ENCODE measurements at regions not wholly inside any gene's neighbourhood (a gene's known extent, or its start where the extent isn't known, plus 50 kb on each side); places are given as distances from the start of the nearest gene placed in this dataset.
"Not testable (repeated sequence)": the region's sequence is repeated elsewhere in the genome, so short reads cannot be mapped to it uniquely, and the experiment has no call there.

DNA sequence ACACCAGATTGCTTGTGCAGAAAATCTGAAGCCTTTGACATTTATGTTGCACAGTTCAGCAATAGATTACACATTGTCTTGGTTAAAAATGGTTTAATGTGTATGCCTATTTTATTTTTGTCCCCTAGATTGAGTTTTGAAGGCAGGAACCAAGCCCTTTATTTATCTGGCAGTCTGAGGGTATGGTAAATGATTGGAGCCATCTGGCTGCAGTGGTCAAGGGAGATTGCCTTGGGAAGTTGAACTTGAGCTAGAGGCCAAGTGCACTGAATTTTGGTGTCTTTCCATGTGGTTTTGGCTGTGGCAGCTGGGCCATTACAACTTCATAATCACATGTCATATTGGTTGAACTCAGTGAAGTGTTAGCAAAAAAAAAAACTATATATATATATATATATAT lies 248.7 kb upstream of the C2CD4B start:
- DNase-seq: no peak

GRCh38 chr15:62415498-62415897 lies 250.4 kb upstream of the C2CD4B start:
- no peak for DNase-seq

GRCh38 chr15:62416526-62416925 lies 251.4 kb upstream of the C2CD4B start:
- no peak for DNase-seq

- DNase-seq: no peak
Observed at GRCh38 chr15:62417439-62417838, 252.4 kb upstream of the C2CD4B start.

GRCh38 chr15:62418496-62418895 lies 253.4 kb upstream of the C2CD4B start:
- DNase-seq: not testable (repeated sequence)

- no peak for DNase-seq
Observed at GRCh38 chr15:62419192-62419591, 254.1 kb upstream of the C2CD4B start.

GRCh38 chr15:62420371-62420770 lies 255.3 kb upstream of the C2CD4B start:
- DNase-seq: not testable (repeated sequence)

DNA sequence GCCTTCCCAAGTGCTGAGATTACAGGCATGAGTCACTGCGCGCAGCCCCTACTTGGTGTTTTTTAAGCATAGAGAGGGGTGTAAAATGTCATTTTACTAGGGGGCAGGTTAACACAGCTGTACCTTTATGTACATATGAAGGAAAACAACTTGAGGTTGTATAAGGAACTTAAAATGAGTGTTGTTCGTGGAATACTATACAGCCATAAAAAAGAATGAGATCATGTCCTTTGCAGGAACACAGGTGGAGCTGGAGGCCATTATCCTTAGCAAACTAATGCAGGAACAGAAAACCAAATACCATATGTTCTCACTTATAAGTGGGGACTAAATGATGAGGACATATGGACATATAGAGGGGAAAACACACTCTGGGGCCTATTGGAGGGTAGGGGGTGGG lies 256.2 kb upstream of the C2CD4B start:
- DNase-seq: no peak

- peak; percentile 73 for DNase-seq
Observed at GRCh38 chr15:62426387-62426956, 261.4 kb upstream of the C2CD4B start.

DNA sequence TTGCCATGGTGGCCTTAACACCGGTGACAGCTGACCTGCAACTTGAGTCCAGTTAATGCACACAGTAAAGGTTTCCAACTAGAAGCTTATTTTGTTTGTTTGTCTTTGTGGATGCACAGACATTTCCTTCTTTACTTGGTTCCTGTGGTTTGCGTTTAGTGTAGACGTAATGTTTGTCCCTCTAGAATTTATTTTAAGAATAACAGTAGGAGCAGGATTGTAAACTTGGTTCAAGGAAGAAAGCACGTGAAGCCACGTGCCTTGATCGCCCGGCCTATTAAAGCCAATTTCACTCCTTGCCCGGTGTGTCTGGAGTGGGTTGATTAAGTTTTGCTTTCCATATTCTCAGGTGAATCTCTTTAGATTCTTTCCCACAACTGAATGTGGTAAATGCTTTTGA lies 263.2 kb upstream of the C2CD4B start:
- DNase-seq: no peak

DNA sequence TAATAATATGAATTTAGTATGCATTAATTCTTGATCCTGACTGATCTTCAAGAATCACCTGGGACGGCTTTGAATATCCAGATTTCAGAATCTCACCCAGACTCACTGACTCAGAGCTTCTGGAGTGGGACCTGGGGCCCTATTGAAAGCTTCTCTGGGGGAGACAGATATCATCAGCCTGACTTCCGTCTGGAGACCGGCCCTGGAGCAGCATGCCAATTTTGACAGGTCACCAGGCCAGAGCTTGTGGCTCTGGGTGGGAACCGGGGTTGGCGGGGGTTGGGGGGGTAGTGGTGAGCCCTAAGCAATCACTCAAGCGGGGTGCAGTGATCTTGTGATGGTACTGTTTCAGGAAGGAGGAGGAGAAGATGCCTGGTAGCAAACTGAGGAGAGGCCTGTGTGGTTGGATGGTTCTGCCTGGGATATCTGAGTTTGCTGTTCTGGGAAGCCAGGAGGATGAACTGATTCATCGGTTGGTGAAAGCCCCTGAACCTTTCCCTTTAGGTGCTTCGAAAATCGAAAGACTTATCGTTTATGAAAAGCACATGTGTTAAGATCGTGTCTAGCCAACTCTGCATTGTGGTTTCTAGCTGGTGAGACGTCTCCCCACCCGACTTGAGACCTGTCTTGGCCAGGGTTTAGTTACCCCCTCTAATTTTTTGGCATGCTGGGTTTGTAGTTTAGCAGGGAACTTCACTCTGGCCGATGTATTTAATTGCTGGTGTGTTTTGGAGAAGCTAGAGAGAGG lies 263.9 kb upstream of the C2CD4B start:
- no peak for DNase-seq

GRCh38 chr15:62430056-62430455 lies 265.0 kb upstream of the C2CD4B start:
- no peak for DNase-seq

GRCh38 chr15:62430552-62430951 lies 265.5 kb upstream of the C2CD4B start:
- no peak for DNase-seq

- no peak for DNase-seq
Observed at GRCh38 chr15:62431008-62431797, 266.1 kb upstream of the C2CD4B start.

- DNase-seq: no peak
Observed at GRCh38 chr15:62431817-62432216, 266.7 kb upstream of the C2CD4B start.

GRCh38 chr15:62432702-62433398 lies 267.8 kb upstream of the C2CD4B start:
- DNase-seq: no peak

DNA sequence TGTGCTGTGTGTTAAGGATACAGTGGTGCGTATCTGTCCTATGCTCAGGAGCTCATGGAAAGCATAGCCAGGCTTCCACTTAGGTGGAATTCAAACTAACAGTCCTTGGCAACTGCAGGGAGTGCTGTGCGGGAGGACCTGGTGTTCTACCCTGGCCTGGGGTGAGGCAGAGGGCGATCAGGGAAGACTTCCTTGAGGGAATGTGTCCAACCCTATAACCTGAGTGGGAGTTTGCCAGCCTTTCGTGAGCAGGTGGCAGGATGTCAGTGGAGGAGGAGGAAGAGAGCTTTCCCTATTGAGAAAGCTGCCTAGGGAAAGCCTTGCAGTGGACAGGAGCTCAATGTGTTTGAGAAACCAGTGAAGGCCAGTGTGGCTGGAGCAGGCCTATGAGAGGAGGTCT lies 271.1 kb upstream of the C2CD4B start:
- no peak for DNase-seq

DNA sequence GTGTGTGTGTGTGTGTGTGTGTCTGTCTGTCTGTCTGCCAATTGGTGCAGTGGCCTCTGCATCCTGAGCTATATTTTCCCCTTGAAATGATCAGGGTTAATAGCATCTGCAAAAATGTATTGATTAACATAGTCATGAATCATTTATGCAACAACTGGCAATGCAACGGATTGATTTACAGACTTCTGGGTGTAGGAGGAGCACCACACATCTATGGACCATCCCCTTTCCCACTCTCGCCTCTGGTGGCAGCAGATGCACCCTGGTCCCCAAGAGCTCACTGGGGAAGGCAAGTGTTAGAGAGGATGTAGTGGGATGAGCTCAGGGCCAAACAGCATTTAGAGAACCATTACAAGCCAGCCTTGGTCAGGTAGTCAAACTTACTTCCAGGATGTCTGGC lies 272.7 kb upstream of the C2CD4B start:
- no peak for DNase-seq

GRCh38 chr15:62439543-62440016 lies 274.5 kb upstream of the C2CD4B start:
- no peak for DNase-seq

- no peak for DNase-seq
Observed at GRCh38 chr15:62440362-62441105, 275.4 kb upstream of the C2CD4B start.

- no peak for DNase-seq
Observed at GRCh38 chr15:62444104-62445022, 279.3 kb upstream of the C2CD4B start.
